Stomach (tissue), 4 donors: ENCODE measurements at regions not wholly inside any gene's neighbourhood (a gene's known extent, or its start where the extent isn't known, plus 50 kb on each side); places are given as distances from the start of the nearest gene placed in this dataset.

Experiments used
- EP300 ChIP-seq: sonication (generic); formaldehyde crosslinking; IDR thresholded peaks from one replicate; pipeline ENCODE4 v1.6.1; 2017; ENCODE audit warnings: antibody characterized with exemption
- POLR2A ChIP-seq, 4 donors: fragments of 450-650 bp; IDR thresholded peaks; one replicate each; pipeline ENCODE4 v1.6.1; 2016; ENCODE audit warnings: antibody characterized with exemption in 4 of 4, control low read depth in 2 of 4, mild to moderate bottlenecking in 1 of 4, moderate library complexity in 1 of 4
- POLR2AphosphoS5 ChIP-seq, 3 donors: sonication (generic); formaldehyde crosslinking; IDR thresholded peaks; one replicate each; pipeline ENCODE4 v1.6.1; 2016; ENCODE audit warnings: antibody characterized with exemption in 3 of 3
- TF ChIP-seq, protein P1 (sequence below), 7 experiments: fragments of 450-650 bp in 4 of 7; fragments of 200-600 bp in 3 of 7; sonication (generic) in 3 of 7; IDR thresholded peaks; one replicate each; pipeline ENCODE4 v1.5.1; 2016 to 2019; ENCODE audit warnings: antibody characterized with exemption in 7 of 7, control low read depth in 2 of 7, mild to moderate bottlenecking in 1 of 7

GRCh38 chr3:153456833-153457545 is 295.0 kb downstream of the RAP2B start:
- TF ChIP-seq, protein P1, sequence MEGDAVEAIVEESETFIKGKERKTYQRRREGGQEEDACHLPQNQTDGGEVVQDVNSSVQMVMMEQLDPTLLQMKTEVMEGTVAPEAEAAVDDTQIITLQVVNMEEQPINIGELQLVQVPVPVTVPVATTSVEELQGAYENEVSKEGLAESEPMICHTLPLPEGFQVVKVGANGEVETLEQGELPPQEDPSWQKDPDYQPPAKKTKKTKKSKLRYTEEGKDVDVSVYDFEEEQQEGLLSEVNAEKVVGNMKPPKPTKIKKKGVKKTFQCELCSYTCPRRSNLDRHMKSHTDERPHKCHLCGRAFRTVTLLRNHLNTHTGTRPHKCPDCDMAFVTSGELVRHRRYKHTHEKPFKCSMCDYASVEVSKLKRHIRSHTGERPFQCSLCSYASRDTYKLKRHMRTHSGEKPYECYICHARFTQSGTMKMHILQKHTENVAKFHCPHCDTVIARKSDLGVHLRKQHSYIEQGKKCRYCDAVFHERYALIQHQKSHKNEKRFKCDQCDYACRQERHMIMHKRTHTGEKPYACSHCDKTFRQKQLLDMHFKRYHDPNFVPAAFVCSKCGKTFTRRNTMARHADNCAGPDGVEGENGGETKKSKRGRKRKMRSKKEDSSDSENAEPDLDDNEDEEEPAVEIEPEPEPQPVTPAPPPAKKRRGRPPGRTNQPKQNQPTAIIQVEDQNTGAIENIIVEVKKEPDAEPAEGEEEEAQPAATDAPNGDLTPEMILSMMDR (IDR thresholded peaks at IDR 0.05), result no peak
- TF ChIP-seq EP300 (no peak), POLR2AphosphoS5 (IDR thresholded peaks at IDR 0.05) (no peak), POLR2A (IDR thresholded peaks at IDR 0.05) (no peak)
